ENCODE measurements at regions not wholly inside any gene's neighbourhood (a gene's known extent, or its start where the extent isn't known, plus 50 kb on each side); places are given as distances from the start of the nearest gene placed in this dataset.
A peak's percentile ranks its signal among the peaks of the same experiment; 100 is the strongest.
"Not testable (repeated sequence)": the region's sequence is repeated elsewhere in the genome, so short reads cannot be mapped to it uniquely, and the experiment has no call there.

- peak; percentile 19 for DNase-seq (ENCODE audit: low spot score)
These were observed 88.4 kb upstream of the ZNF492 start for GRCh38 chr19:22545751-22546150.

- no peak for DNase-seq (ENCODE audit: low spot score)
These were observed 100.4 kb upstream of the ZNF492 start for GRCh38 chr19:22533761-22534160.

- DNase-seq (ENCODE audit: low spot score): peak; percentile 93
These were observed 101.5 kb upstream of the ZNF492 start for GRCh38 chr19:22532388-22533300.

- no peak for DNase-seq (ENCODE audit: low spot score)
These were observed 104.1 kb upstream of the ZNF492 start for GRCh38 chr19:22530042-22530441.

- no peak for DNase-seq (ENCODE audit: low spot score)
These were observed 105.2 kb upstream of the ZNF492 start for GRCh38 chr19:22528956-22529355.

- no peak for DNase-seq (ENCODE audit: low spot score)
These were observed 105.4 kb upstream of the ZNF98 start for GRCh38 chr19:22527554-22527953.

- DNase-seq (ENCODE audit: low spot score): peak; percentile 20
These were observed 104.6 kb upstream of the ZNF98 start for GRCh38 chr19:22526661-22527272.

GRCh38 chr19:22523940-22524339, 101.8 kb upstream of the ZNF98 start:
- DNase-seq (ENCODE audit: low spot score): no peak

GRCh38 chr19:22519562-22519961, 97.4 kb upstream of the ZNF98 start:
- DNase-seq (ENCODE audit: low spot score): not testable (repeated sequence)

- no peak for DNase-seq (ENCODE audit: low spot score)
These were observed 97.0 kb upstream of the ZNF98 start for GRCh38 chr19:22519152-22519551.

- no peak for DNase-seq (ENCODE audit: low spot score)
These were observed 95.6 kb upstream of the ZNF98 start for GRCh38 chr19:22517496-22518411.

- no peak for DNase-seq (ENCODE audit: low spot score)
These were observed 93.3 kb upstream of the ZNF98 start for GRCh38 chr19:22515435-22515834.

- no peak for DNase-seq (ENCODE audit: low spot score)
These were observed 81.4 kb upstream of the ZNF98 start for GRCh38 chr19:22503524-22503923.

GRCh38 chr19:22502766-22503165, 80.6 kb upstream of the ZNF98 start:
- no peak for DNase-seq (ENCODE audit: low spot score)

GRCh38 chr19:22498831-22499430, 76.8 kb upstream of the ZNF98 start:
- not testable (repeated sequence) for DNase-seq (ENCODE audit: low spot score)

- DNase-seq (ENCODE audit: low spot score): no peak
These were observed 69.6 kb upstream of the ZNF98 start for GRCh38 chr19:22491746-22492145.

- not testable (repeated sequence) for DNase-seq (ENCODE audit: low spot score)
These were observed 61.4 kb upstream of the ZNF98 start for GRCh38 chr19:22483514-22483913.

GRCh38 chr19:22472180-22472637, 50.1 kb upstream of the ZNF98 start:
- DNase-seq (ENCODE audit: low spot score): no peak
